Fibroblast of pulmonary artery (primary cell): ENCODE measurements at regions not wholly inside any gene's neighbourhood (a gene's known extent, or its start where the extent isn't known, plus 50 kb on each side); places are given as distances from the start of the nearest gene placed in this dataset.

Experiments
- DNase-seq: peaks from one replicate; pipeline ENCODE4 v3.0.0-alpha.2; 2010; ENCODE audit warnings: low read depth
- H3K4me3 ChIP-seq: replicated peaks from 2 replicates; pipeline ENCODE4 v1.5.1; 2011; ENCODE audit warnings: low read depth, mild to moderate bottlenecking, control low read depth, low read length, moderate library complexity
- CTCF ChIP-seq: IDR thresholded peaks from 2 replicates; pipeline ENCODE4 v1.5.1; 2011; ENCODE audit warnings: mild to moderate bottlenecking, control low read depth, low read length, inconsistent platforms; ENCODE audit errors: missing control alignments

DNA sequence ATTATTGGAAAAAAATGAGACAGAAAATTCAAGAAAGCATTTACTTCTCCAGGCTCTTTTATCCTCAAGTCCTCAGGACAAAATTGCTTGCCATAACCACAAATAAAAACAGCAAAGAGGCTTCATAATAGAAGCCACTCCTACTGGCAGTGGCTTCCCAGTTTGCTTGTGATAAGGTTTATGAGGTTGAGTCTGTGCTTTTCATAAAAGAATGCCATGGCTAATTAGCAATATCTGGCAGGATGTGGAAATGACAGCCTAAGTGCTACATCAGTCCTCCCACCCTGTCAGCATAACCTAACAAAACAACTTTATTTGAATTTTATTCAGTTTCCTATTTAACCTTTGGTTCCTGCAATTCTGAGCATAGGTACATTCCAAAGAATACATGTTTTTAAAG is 80.9 kb upstream of the HTR1E start:
- DNase-seq: no peak
- TF ChIP-seq CTCF: no peak

DNA sequence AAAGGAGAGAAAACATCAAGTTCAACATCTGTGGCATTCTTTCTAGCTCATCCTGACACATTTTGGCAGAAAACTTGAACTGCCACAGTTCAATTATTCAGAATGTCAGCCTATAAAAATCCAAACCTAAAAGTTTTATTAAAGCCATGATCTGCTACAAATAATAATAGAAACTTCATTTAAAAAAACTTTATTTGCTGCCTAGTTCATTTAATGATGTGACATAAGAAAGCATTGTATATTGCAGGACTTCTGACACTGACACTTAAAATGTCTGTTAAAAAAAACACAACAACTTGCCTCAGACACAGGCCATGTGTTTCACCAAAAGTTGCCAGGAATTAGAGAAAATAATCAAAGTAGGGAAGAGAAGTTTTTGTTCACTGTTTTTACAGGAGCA is 88.3 kb upstream of the HTR1E start:
- no peak for DNase-seq
- TF ChIP-seq CTCF: no peak
- H3K4me3 ChIP-seq: no peak overlapping the region

More for the DNA sequence above, 80.9 kb upstream of the HTR1E start:
- H3K4me3 ChIP-seq: no peak overlapping the region

- DNase-seq: no peak
- TF ChIP-seq CTCF: no peak
- no peak overlapping the region for H3K4me3 ChIP-seq
These were observed 104.6 kb upstream of the HTR1E start for GRCh38 chr6:86832686-86833085.

GRCh38 chr6:86825436-86825835 is 111.9 kb upstream of the HTR1E start:
- TF ChIP-seq CTCF: no peak
- H3K4me3 ChIP-seq: no peak overlapping the region
- no peak for DNase-seq

- H3K4me3 ChIP-seq: no peak overlapping the region
- TF ChIP-seq CTCF: no peak
- no peak for DNase-seq
These were observed 114.6 kb upstream of the HTR1E start for GRCh38 chr6:86822747-86823146.

- no peak for DNase-seq
- TF ChIP-seq CTCF: no peak
- no peak overlapping the region for H3K4me3 ChIP-seq
These were observed 116.6 kb upstream of the HTR1E start for GRCh38 chr6:86820750-86821149.

DNA sequence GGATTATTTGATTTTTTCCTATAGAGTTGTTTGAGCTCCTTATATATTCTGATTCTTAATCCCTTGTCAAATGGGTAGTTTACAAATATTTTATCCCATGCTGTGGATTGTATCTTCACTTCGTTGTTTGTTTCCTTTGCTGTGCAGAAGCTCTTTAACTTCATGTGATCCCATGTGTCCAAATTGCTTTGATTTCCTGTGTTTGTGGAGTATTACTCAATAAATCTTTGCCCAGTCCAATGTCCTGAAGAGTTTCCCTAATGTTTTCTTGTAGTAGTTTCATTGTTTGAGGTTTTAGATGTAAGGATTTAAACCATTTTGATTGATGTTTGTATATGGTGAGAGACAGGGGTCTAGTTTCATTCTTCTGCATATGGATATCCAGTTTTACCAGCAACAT is 143.7 kb upstream of the HTR1E start:
- TF ChIP-seq CTCF: no peak
- H3K4me3 ChIP-seq: no peak overlapping the region
- no peak for DNase-seq
